Mesenchymal stem cell (in vitro differentiated cells and primary cell): ENCODE measurements at regions not wholly inside any gene's neighbourhood (a gene's known extent, or its start where the extent isn't known, plus 50 kb on each side); places are given as distances from the start of the nearest gene placed in this dataset.

Source experiments
- DNase-seq: peaks from one replicate; pipeline ENCODE4 v3.0.0-alpha.2; 2013
- H2AFZ ChIP-seq: one replicate; pipeline ENCODE4 v1.6.1; 2013; ENCODE audit warnings: low read depth, mild to moderate bottlenecking, control low read depth, inconsistent platforms, low read length, moderate library complexity
- H2AK5ac ChIP-seq: 2 replicates; pipeline ENCODE4 v1.6.1; 2013; ENCODE audit warnings: low read length, moderate library complexity, mild to moderate bottlenecking, inconsistent platforms; ENCODE audit not compliant: severe bottlenecking
- H2BK120ac ChIP-seq: one replicate; pipeline ENCODE4 v1.6.1; 2013; ENCODE audit warnings: low read depth, mild to moderate bottlenecking, inconsistent platforms, low read length, moderate library complexity
- H2BK12ac ChIP-seq, 2 experiments: one replicate each; pipeline ENCODE4 v1.6.1; 2013; ENCODE audit warnings: inconsistent platforms in 2 of 2, low read length in 2 of 2, mild to moderate bottlenecking in 2 of 2, moderate library complexity in 2 of 2, control low read depth in 1 of 2
- H2BK15ac ChIP-seq: one replicate; pipeline ENCODE4 v1.6.1; 2013; ENCODE audit warnings: mild to moderate bottlenecking, low read depth, inconsistent platforms; ENCODE audit not compliant: poor library complexity, severe bottlenecking
- H2BK5ac ChIP-seq: 2 replicates; pipeline ENCODE4 v1.6.1; 2013; ENCODE audit warnings: low read depth, mild to moderate bottlenecking, low read length, control low read depth, inconsistent platforms; ENCODE audit not compliant: poor library complexity, severe bottlenecking
- H3K14ac ChIP-seq, 2 experiments: one replicate each; pipeline ENCODE4 v1.6.1; 2013; ENCODE audit warnings: inconsistent platforms in 2 of 2, low read length in 2 of 2, control low read depth in 1 of 2, mild to moderate bottlenecking in 1 of 2, moderate library complexity in 1 of 2
- H3K18ac ChIP-seq, 2 experiments: one replicate each; pipeline ENCODE4 v1.6.1; 2013; ENCODE audit warnings: inconsistent platforms in 2 of 2, low read length in 2 of 2, control low read depth in 1 of 2, low read depth in 1 of 2, mild to moderate bottlenecking in 1 of 2
- H3K23ac ChIP-seq, 2 experiments: one replicate each; pipeline ENCODE4 v1.6.1; 2013; ENCODE audit warnings: inconsistent platforms in 2 of 2, low read length in 2 of 2, mild to moderate bottlenecking in 2 of 2, moderate library complexity in 2 of 2, control low read depth in 1 of 2
- H3K27ac ChIP-seq: 2 replicates; pipeline ENCODE4 v1.5.1; 2013; ENCODE audit warnings: mild to moderate bottlenecking, moderate library complexity, low read length, control low read depth, inconsistent platforms; ENCODE audit not compliant: poor library complexity, severe bottlenecking
- H3K27me3 ChIP-seq, 2 experiments: 2 replicates each; pipeline versions ENCODE4 v1.6.1 to v1.7.0; 2013; ENCODE audit warnings: low read length in 2 of 2, mild to moderate bottlenecking in 2 of 2, moderate library complexity in 2 of 2, control low read depth in 1 of 2, inconsistent platforms in 1 of 2; ENCODE audit not compliant: control insufficient read depth in 1 of 2, insufficient read depth in 1 of 2
- H3K36me3 ChIP-seq, 2 experiments: 2 replicates each; pipeline versions ENCODE4 v1.6.1 to v1.7.0; 2013; ENCODE audit warnings: low read length in 2 of 2, control low read depth in 1 of 2, inconsistent platforms in 1 of 2, low read depth in 1 of 2, mild to moderate bottlenecking in 1 of 2; ENCODE audit not compliant: insufficient read depth in 2 of 2, control insufficient read depth in 1 of 2
- H3K4ac ChIP-seq, 2 experiments: one replicate each; pipeline ENCODE4 v1.6.1; 2013; ENCODE audit warnings: inconsistent platforms in 2 of 2, low read length in 2 of 2, mild to moderate bottlenecking in 2 of 2, moderate library complexity in 2 of 2, control low read depth in 1 of 2, low read depth in 1 of 2
- H3K4me1 ChIP-seq: 2 replicates; pipeline ENCODE4 v1.6.1; 2013; ENCODE audit warnings: low read depth, low read length, control low read depth; ENCODE audit not compliant: control insufficient read depth, insufficient read depth
- H3K4me2 ChIP-seq: 2 replicates; pipeline ENCODE4 v1.6.1; 2013; ENCODE audit warnings: low read length, mild to moderate bottlenecking, inconsistent platforms; ENCODE audit not compliant: poor library complexity, severe bottlenecking
- H3K4me3 ChIP-seq, 2 experiments: 2 replicates each; pipeline versions ENCODE4 v1.5.1 to v1.7.0; 2013; ENCODE audit warnings: low read length in 2 of 2, mild to moderate bottlenecking in 2 of 2, control low read depth in 1 of 2, low read depth in 1 of 2; ENCODE audit not compliant: insufficient read depth in 1 of 2
- H3K79me1 ChIP-seq: replicated peaks from 2 replicates; pipeline ENCODE4 v1.6.1; 2013; ENCODE audit warnings: mild to moderate bottlenecking, control low read depth, low read length, inconsistent platforms; ENCODE audit not compliant: poor library complexity, severe bottlenecking
- H3K9ac ChIP-seq: 2 replicates; pipeline ENCODE4 v1.7.0; 2013; ENCODE audit warnings: mild to moderate bottlenecking, low read length, moderate library complexity
- H3K9me3 ChIP-seq: 2 replicates; pipeline ENCODE4 v1.7.0; 2013; ENCODE audit warnings: mild to moderate bottlenecking, low read length; ENCODE audit not compliant: control insufficient read depth
- H4K8ac ChIP-seq: one replicate; pipeline ENCODE4 v1.6.1; 2013; ENCODE audit warnings: inconsistent platforms, mild to moderate bottlenecking, low read length, moderate library complexity
- H4K91ac ChIP-seq: one replicate; pipeline ENCODE4 v1.6.1; 2013; ENCODE audit warnings: mild to moderate bottlenecking, low read length, inconsistent platforms
- WGBS: methylation state at CpG from one replicate; pipeline ENCODE4 v1.1.7; 2013; ENCODE audit warnings: mixed read lengths; 5-methylcytosine and 5-hydroxymethylcytosine counted together

- Histone ChIP-seq H2BK12ac (no peak overlapping the region), H3K9me3 (no peaks in the 10 kb centered on the region), H3K79me1 (no peaks in the 10 kb centered on the region), H3K18ac (no peak overlapping the region), H3K4me2 (no peak overlapping the region), H2AK5ac (no peak overlapping the region), H2BK5ac (no peak overlapping the region), H3K4me1 (no peaks in the 10 kb centered on the region), H2BK120ac (no peak overlapping the region), H3K9ac (no peak overlapping the region), H3K36me3 (no peaks in the 10 kb centered on the region), H3K14ac (no peak overlapping the region), H4K91ac (no peak overlapping the region), H2BK15ac (no peak overlapping the region), H2AFZ (no peak overlapping the region), H3K4me3 (no peak overlapping the region), H3K27me3 (no peaks in the 10 kb centered on the region), H3K4ac (no peak overlapping the region), H3K23ac (no peak overlapping the region), H4K8ac (no peak overlapping the region), H3K27ac (no peak overlapping the region)
- DNase-seq, result no peak
- WGBS, result 85% methylated on average over 2 of the region's 6 CpGs
These were observed 812.9 kb downstream of the VGLL3 start for GRCh38 chr3:86178095-86178494.

- Histone ChIP-seq H3K4me1 (no peaks in the 10 kb centered on the region), H2BK5ac (no peak overlapping the region), H4K91ac (no peak overlapping the region), H4K8ac (no peak overlapping the region), H3K27ac (no peak overlapping the region), H3K23ac (no peak overlapping the region), H3K79me1 (no peaks in the 10 kb centered on the region), H2AFZ (no peak overlapping the region), H2BK15ac (no peak overlapping the region), H3K4me2 (no peak overlapping the region), H3K4ac (no peak overlapping the region), H2BK12ac (no peak overlapping the region), H2AK5ac (no peak overlapping the region), H3K14ac (no peak overlapping the region), H3K9ac (no peak overlapping the region), H3K4me3 (no peak overlapping the region), H3K9me3 (no peaks in the 10 kb centered on the region), H3K18ac (no peak overlapping the region), H3K36me3 (no peaks in the 10 kb centered on the region), H2BK120ac (no peak overlapping the region), H3K27me3 (no peaks in the 10 kb centered on the region)
- 76% methylated on average over 3 of the region's 3 CpGs for WGBS
- DNase-seq, result no peak
These were observed 814.5 kb downstream of the VGLL3 start for GRCh38 chr3:86176445-86176784.

GRCh38 chr3:86175593-86176444, 815.1 kb downstream of the VGLL3 start:
- no peaks in the 10 kb centered on the region for H3K27me3 ChIP-seq
- 75% methylated on average over 6 of the region's 7 CpGs for WGBS

GRCh38 chr3:86175051-86175536, 815.9 kb downstream of the VGLL3 start:
- Histone ChIP-seq H3K14ac (no peak overlapping the region), H3K4me3 (no peak overlapping the region), H3K4ac (no peak overlapping the region), H2BK120ac (no peak overlapping the region), H2AK5ac (no peak overlapping the region), H3K79me1 (no peaks in the 10 kb centered on the region), H3K4me2 (no peak overlapping the region), H2BK15ac (no peak overlapping the region), H3K23ac (no peak overlapping the region), H3K18ac (no peak overlapping the region), H3K9ac (no peak overlapping the region), H3K4me1 (no peaks in the 10 kb centered on the region), H3K36me3 (no peaks in the 10 kb centered on the region), H3K9me3 (no peaks in the 10 kb centered on the region), H4K91ac (no peak overlapping the region), H3K27me3 (no peaks in the 10 kb centered on the region), H4K8ac (no peak overlapping the region), H2BK12ac (no peak overlapping the region), H3K27ac (no peak overlapping the region), H2BK5ac (no peak overlapping the region), H2AFZ (no peak overlapping the region)
- WGBS, result 23% methylated on average over 3 of the region's 3 CpGs
- no peak for DNase-seq

More at GRCh38 chr3:86175593-86176444, 815.1 kb downstream of the VGLL3 start:
- H2BK5ac ChIP-seq, result no peak overlapping the region
- no peaks in the 10 kb centered on the region for H3K79me1 ChIP-seq
- no peak for DNase-seq
- H2BK120ac ChIP-seq, result no peak overlapping the region
- H4K8ac ChIP-seq, result no peak overlapping the region
- H3K23ac ChIP-seq, result no peak overlapping the region
- H3K4me1 ChIP-seq, result no peaks in the 10 kb centered on the region
- H2BK15ac ChIP-seq, result no peak overlapping the region
- H3K18ac ChIP-seq, result no peak overlapping the region
- no peak overlapping the region for H2AK5ac ChIP-seq
- H3K9ac ChIP-seq, result no peak overlapping the region
- H3K4ac ChIP-seq, result no peak overlapping the region
- no peak overlapping the region for H4K91ac ChIP-seq
- no peak overlapping the region for H2BK12ac ChIP-seq
- no peak overlapping the region for H2AFZ ChIP-seq
- no peak overlapping the region for H3K4me2 ChIP-seq
- no peak overlapping the region for H3K4me3 ChIP-seq
- no peaks in the 10 kb centered on the region for H3K9me3 ChIP-seq
- no peaks in the 10 kb centered on the region for H3K36me3 ChIP-seq
- no peak overlapping the region for H3K27ac ChIP-seq
- no peak overlapping the region for H3K14ac ChIP-seq
